CD1c-positive myeloid dendritic cell (primary cell): ENCODE measurements at regions not wholly inside any gene's neighbourhood (a gene's known extent, or its start where the extent isn't known, plus 50 kb on each side); places are given as distances from the start of the nearest gene placed in this dataset.
"Not testable (repeated sequence)": the region's sequence is repeated elsewhere in the genome, so short reads cannot be mapped to it uniquely, and the experiment has no call there.

Experiments used
- DNase-seq: peaks from one replicate; pipeline ENCODE4 v3.0.0-alpha.2; 2016; ENCODE audit errors: extremely low spot score

GRCh38 chr7:115217373-115217772, 295.5 kb downstream of the MDFIC start:
- DNase-seq, result peak; percentile 16

DNA sequence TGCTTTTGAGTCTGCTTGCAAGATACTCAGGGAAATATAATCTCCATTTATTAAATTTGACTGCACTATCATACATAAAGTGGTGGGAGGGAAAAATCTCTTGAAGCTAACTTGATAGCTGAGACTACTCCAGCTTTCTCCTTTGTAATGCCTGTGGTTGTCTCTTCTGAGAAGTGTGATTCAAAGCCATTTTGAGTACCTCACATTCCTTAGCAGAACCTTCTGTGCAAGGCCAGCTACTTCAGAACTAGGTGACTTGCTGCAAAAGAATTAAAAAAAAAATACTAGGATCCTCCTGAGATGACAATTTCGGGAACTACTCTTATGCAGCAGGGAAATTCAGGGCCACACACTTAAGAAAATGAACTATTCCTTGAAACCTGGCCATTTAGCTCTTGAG, 294.8 kb downstream of the MDFIC start:
- DNase-seq, result no peak

DNA sequence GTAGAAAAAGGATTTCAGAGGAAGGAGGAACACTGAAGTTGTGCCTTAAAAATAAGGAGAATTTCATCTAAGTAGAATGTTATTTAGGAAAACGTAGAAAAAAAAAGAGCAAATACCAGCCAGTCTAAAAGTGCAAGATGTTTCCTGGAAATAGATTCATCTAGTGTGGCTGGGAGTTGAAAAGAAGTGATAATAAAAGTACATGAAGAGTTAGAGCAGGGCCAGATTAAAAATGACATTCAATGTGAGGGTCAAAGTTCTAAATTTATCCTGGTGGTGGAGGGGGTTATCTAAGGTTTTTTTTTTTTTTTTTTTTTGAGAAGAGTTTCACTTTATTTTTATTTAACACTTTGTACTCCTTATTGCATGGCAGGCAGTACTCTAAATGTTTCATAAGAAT, 289.3 kb downstream of the MDFIC start:
- no peak for DNase-seq

DNA sequence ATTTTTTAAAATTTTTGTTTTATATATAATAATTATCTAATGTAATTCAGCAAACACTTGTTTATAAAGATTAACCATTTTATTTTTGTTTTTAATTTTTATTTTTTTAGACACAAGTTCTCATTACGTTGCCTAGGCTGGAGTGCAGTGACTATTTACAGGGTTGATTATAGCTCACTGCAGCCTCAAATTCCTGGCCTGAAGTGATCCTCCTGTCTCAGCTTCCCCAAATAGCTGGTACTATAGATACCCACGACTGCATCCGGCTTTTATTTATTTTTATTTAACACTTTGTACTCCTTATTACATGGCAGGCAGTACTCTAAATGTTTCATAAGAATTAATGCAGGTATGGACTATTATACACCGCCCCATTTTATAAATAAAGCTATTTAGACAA, 288.7 kb downstream of the MDFIC start:
- DNase-seq, result no peak

GRCh38 chr7:115208710-115209560, 287.0 kb downstream of the MDFIC start:
- DNase-seq, result no peak

- DNase-seq, result not testable (repeated sequence)
Observed at GRCh38 chr7:115206374-115206773, 284.5 kb downstream of the MDFIC start.

DNA sequence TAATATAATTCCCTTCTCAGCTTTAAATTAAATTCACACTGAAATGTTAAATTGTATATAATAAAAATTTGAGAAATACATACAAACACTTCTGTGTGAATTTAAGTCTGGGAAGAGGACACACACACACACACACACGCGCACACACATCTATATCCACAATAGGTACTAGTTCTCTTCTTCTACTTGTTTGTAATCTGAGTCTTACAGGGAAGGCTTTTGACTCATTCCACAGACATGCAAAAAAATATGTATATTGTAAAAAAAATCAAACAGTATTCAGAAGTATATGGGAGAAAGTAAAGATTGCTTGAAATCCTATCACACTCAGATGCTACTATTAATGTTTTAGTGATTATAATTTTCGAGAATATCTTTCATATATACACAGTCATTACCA, 276.2 kb downstream of the MDFIC start:
- DNase-seq, result no peak

GRCh38 chr7:115195208-115195607, 273.3 kb downstream of the MDFIC start:
- DNase-seq, result no peak

DNA sequence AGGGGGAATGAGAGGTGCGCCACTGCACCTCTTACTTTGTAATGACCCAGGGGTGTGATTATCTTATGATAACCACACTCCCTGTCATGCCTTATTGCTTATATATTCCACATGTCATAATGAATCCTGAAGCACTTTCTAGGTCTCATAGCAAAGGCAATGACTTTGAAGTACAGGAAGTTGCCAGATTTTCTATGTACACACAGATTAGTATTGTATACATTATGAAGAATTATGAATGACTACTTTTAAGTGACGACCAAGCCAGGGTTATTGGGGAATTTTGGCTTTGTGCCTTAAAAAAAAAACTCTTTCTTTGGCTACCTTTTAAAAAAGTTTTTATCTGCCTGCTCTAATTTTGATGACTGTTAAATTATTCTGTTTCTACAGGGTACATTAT, 269.6 kb downstream of the MDFIC start:
- DNase-seq, result no peak

DNA sequence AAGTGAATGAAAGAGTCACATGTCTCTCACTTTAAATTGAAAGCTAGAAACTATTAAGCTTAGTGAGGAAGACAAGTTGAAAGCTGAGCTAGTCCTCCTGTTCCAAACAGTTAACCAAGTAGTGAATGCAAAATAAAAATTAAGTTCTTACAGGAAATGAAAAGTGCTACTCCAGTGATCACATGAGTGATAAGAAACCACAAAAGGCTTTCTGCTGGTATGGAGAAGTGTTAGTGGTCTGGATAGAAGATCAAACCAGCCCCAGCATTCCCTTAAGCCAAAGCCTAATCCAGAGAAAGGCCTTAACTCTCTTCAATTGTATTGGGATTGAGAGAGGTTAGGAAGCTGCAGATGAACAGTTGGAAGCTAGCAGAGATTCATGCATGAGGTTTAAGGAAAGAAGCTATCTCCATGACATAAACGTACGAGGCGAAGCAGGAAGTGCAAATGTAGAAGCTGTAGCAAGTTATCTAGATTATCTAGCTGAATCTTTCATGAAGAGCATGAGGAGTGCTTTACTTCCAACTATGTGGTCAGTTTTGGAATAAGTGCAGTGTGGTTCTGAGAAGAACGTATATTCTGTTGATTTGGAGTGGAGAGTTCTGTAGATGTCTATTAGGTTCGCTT, 261.6 kb downstream of the MDFIC start:
- DNase-seq, result no peak

DNA sequence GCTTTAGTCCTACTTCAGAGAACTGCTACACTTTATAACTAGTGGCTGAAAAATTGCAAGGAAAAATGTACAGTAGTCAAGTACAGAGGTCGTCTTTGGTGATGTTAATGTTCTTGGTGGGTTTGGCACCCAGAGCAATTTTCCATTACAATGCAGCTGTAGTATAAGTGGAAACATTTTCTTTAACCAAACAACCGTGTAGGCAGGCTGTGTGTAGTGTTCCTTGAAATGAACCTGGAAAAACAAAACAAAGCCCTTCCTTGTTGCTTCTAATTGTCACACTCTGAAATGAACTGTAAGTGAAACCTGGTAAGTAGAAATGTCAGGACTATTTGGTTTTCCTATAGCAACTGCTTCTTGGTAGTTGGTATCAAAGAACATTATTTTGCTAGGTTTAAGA, 256.9 kb downstream of the MDFIC start:
- DNase-seq, result no peak

DNA sequence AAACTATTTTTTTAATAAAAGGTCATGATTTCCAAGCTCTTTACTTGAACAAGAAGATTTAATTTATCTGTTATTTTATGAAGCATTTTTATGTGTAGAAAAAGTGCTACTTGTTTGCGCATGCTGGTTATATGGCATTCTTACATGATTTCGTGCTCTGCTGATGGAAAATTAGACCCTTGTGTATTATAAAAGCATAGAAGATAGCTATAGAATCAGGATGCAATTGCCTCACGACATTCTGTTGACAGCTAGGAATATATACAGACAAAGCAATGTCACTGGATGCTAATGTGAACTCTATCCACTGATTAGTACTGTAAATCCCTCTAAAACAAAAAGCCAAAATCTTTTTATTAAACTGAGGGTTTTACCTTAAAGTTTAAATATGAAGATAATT, 255.9 kb downstream of the MDFIC start:
- no peak for DNase-seq

- DNase-seq, result no peak
Observed at GRCh38 chr7:115177103-115177502, 255.2 kb downstream of the MDFIC start.

GRCh38 chr7:115172397-115172796, 250.5 kb downstream of the MDFIC start:
- DNase-seq, result not testable (repeated sequence)

GRCh38 chr7:115153769-115154477, 232.0 kb downstream of the MDFIC start:
- no peak for DNase-seq

DNA sequence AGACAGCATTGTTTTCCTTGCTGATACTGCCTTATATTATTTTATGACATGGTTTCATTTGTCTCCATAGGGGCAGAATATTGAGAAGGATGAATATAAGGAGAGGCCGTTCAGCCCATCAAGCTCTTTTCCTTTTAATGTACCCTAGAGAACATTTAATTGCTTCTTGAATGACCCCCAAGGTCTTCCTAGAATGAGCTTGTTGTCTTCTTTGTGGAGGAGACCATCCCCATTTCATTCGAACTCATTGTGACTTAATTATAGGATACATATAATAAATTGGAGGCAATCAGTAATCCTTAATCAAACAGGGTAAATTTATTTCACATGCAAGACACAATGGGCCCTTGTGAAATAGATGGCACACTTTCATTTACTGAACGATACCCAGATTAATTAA, 231.3 kb downstream of the MDFIC start:
- no peak for DNase-seq

DNA sequence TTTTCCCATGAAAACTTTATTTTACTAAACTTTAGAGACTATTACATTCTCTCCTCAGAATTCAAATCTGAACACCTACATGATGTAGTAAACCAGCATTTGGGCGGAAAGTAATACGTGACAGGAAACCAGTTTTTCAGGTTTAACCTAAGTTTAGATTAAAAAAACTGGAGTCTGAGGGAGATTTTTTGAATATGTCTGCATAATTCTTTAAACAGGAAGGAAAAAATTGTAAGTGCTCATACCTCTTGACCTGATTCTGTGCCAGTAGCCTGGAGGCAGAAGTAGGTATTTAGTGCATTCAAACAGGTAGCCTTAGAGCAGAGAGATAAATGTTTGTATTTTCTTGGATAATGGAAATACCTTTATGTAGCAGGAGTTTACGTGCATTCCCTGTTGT, 224.3 kb downstream of the MDFIC start:
- DNase-seq, result no peak

DNA sequence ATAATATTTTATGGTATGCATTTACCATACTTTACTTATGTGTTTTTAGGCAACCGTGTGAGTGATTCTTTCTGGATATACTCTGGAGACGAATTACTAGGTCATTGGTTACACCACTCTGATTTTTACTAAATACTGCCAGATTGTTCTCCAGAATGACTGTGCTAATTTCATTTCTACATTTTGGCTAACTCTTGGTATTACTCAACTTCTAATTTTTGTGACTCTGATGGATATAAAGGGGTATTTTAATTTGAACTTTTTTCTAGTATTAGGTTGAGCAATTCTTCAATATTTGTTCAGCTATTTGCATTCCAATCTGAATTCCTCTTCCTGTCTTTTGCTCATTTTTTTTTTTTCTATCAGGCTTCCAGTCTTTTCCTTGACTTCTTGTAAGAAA, 223.6 kb downstream of the MDFIC start:
- DNase-seq, result peak; percentile 70

DNA sequence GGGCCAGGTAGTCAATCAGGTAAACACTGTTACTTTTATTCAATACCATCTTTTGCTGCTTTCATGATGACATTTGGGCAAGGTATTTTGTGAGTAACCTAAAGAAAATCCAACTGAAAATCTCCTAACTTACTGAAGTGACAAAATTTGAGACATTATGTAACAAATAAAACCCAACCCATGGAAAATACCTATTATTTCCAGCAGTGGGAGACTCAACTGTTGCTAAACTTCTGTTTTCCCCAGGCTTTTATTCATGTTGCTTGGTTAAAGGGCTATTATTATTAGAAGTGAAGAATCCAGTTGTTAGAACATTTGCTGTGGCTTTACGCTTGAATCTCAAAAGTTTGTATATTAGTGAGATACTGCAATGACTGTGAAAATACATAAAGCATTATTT, 215.9 kb downstream of the MDFIC start:
- no peak for DNase-seq

DNA sequence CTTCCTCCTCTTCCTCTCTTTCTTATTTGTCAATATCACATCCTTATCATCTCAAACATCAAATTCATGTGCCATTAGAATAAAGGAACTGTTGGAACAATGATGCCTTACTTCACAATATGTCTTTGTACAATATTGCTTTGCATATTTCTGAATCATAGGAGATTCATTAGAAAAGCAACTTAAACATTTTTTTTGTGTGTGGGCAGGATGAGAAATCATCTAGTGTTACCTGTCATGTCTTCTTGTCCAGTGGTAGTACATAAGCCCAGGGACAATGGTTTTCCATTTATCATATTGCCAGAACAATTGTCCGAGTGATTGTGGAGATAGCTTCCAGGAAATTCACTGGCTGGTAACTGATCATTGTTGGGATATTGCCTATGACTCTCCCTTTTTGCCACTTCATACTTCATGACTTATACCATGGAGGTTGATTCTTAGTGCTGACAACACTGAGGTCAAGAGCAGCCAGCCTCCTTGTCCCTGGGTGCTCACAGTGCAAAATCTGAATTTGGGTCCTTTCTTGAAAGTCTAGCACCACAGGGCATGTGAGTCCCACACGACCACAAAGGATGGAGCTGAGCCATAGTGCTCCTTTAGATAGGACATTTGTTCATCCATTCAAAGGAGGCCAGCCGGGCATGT, 215.0 kb downstream of the MDFIC start:
- DNase-seq, result no peak

- DNase-seq, result no peak
Observed at GRCh38 chr7:115135769-115136410, 214.0 kb downstream of the MDFIC start.

GRCh38 chr7:115135146-115135545, 213.3 kb downstream of the MDFIC start:
- peak; percentile 23 for DNase-seq
